Activated T-helper 9 cell treated with anti-CD3 and anti-CD28 coated beads, Interleukin-2, amount 50 U/mL, for 16 hours (primary cell): ENCODE measurements at regions not wholly inside any gene's neighbourhood (a gene's known extent, or its start where the extent isn't known, plus 50 kb on each side); places are given as distances from the start of the nearest gene placed in this dataset.

ENCODE experiments used
- DNase-seq: peaks from one replicate; pipeline ENCODE4 v3.0.0-alpha.2; 2020; ENCODE audit warnings: low read depth

DNA sequence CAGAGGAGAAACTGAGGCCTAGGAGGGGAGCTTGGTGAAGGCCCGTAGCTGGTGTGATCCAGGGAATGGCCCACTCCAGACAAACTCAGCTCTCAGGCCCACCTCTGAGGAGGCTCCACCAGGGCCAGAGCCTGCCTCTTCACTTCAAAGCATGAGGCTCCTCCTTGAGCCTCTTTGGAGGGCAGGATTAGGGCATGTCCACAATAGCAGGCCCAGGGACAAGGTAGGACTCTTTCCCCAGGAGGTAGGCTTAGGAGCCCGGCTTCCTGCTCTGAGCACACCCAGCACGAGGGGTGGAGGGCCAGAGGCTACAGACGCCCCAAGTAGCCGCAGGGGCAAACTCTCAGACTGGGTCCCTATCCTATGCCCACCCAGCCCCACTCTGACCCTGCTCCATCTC lies 164.6 kb upstream of the ZMIZ1 start:
- DNase-seq: no peak

GRCh38 chr10:78905015-78905956 lies 163.5 kb upstream of the ZMIZ1 start:
- no peak for DNase-seq

- no peak for DNase-seq
These were observed 162.8 kb upstream of the ZMIZ1 start for GRCh38 chr10:78905957-78906308.

GRCh38 chr10:78906734-78907390 lies 161.9 kb upstream of the ZMIZ1 start:
- no peak for DNase-seq

DNA sequence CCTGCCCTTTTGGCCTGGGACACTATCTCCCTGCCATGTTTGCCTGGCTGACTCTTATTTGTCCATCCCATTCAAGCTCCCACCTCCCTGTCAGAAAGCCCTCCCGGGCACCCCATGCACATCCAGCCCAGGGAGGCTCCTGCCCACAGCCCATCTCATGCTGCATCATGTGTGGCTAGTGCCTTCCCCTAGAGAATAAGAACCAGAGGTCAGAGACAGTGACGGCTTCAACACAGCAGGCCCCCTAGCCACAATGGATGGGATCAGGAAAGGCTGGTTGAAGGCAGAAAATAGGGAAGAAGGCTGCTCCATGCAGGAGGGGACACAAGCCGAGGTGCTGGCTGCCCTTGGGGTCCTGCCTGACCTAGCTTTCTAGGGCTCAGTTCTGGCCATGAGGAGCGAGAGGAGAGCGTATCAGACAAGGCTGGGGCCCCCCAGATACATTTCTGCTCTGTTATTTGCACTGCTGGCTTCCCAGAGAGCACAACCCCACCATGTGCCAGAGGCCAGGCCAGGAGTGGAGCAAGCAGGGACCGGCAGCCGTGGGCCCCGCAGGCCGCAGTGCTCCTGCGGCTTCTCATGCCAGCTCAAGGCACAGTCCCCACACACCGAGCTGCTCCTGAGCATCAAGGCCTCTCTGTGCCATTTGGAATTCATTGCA lies 161.1 kb upstream of the ZMIZ1 start:
- no peak for DNase-seq

DNA sequence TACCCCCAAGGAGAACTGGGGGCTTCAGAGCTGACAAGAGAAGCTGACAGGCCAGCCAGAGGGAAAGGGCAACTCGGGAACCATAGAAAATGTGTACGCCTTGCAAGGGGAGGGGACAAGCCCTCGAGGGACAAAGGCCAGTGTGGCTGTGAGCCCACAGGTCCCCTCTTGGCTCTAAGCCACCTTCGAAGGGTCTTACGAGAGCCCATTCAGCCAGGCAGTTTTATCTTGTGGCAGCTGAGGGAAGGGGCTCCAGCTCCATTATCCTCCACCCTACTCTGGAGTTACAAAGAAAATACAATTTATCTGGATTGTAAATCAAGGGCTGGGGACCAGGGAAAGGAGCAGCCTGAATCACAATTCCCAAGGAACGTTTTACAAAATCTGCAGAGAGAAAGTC lies 159.5 kb upstream of the ZMIZ1 start:
- no peak for DNase-seq

GRCh38 chr10:78910021-78910420 lies 158.7 kb upstream of the ZMIZ1 start:
- no peak for DNase-seq

DNA sequence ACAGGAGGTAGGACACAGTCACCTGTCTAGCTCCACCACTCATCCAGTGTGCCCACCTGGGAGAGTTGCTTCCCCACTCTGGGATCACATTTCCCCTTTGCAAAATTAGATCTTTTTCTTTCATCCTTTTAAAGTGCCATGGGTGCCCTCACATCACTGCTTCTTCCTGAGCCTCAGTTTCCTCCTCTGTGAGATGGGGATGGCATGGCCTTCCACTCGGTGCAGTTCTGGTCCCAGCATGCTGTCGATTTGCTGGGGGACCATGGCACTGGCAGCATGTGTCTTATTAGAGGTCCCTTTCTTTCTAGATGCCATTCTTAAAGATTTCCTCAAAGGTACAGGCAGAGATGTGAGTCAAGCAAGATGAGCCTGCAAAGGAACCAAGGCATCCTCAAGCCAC lies 158.3 kb upstream of the ZMIZ1 start:
- DNase-seq: no peak

GRCh38 chr10:78910886-78911285 lies 157.9 kb upstream of the ZMIZ1 start:
- DNase-seq: no peak

GRCh38 chr10:78911533-78912340 lies 157.0 kb upstream of the ZMIZ1 start:
- no peak for DNase-seq

- DNase-seq: no peak
These were observed 156.2 kb upstream of the ZMIZ1 start for GRCh38 chr10:78912361-78913218.

DNA sequence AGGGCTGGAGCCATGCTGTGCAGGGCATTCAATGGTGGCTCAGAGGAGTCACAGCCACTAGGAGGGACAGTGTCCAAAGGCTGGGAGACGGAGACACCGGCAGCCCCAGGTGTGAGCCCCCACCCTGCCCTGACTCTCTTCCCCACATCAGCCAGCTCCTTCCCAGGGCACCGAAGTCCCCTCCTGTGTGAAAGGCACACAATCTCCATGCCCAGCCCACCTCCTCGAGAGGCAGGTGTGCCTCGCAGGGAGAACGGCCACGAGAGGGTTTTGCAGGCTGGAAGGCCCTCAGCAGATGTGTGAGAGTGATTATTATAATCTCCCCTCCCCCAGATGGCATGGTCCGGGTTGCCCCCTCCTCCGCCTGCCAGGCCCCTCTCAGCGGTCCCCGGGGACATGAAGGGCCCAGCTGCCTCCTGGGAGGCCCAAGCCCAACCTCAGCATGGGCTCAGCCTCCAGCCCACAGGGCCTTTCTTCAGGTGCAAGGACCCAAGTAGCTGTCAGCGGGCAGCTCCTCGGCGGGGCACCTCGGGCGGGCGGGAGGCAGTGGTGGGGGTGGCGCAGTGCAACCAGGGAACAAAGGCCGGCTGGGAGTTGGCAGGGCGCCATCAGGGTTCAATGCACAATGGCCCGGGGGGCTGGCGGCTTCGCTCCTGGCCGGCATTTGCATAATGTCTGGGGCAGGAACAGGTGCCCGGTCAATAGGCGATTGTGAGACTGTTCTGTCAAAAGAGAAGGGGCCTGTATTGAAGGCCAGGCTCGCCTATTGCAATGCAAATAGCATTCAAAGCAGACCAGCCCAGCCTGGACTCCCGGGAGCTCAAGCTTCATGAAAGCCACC lies 155.3 kb upstream of the ZMIZ1 start:
- no peak for DNase-seq

DNA sequence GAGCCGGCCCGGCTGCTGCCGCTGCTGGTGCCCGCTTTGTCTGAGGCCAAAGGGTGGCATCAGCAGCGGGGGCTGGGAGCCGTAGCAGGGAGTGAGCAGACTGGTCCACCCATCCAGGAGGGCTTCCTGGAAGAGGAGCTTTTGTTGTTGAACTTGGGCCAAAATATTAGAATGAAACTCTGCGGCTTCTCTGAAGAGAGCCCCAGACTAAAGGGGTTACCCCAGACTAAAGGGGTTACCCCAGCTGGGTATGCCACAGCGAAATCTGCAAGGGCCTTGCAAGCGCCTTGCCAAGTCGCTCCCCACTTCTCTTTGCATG lies 154.7 kb upstream of the ZMIZ1 start:
- DNase-seq: no peak

DNA sequence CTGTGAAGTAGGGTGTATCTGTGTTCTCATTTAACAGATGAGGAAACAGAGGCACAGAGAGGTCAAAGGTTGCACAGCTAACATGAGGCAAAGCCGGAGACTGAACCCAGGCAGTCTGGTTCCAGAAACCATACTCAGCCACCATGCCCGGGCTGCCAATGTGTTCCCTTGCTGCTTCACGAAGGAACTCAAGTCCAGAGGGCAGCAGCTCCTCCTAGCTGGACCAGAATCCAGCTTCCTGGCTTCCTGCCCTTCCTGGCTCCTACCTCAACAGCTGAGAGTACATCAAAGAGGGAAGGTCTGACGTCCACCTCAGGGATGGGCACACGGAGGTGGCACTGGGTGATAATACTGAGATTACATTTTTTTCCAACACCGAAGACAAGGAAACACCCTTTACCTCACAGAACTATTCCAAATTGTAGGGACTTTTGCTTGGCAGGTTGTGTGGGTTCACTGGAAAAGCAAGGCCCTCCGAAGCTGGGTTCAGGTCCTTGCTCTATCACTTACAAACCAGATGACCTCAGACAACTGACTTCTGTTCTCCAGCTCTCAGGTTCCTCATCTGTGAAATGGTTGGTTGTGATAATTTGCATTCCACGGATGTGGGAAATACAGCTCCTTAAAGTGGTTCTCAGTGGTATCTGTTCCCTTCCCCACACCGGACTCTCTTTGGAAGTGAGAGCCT lies 154.1 kb upstream of the ZMIZ1 start:
- no peak for DNase-seq

GRCh38 chr10:78915190-78915518 lies 153.6 kb upstream of the ZMIZ1 start:
- no peak for DNase-seq

GRCh38 chr10:78916227-78916626 lies 152.5 kb upstream of the ZMIZ1 start:
- no peak for DNase-seq

GRCh38 chr10:78919181-78919966 lies 149.4 kb upstream of the ZMIZ1 start:
- DNase-seq: no peak

DNA sequence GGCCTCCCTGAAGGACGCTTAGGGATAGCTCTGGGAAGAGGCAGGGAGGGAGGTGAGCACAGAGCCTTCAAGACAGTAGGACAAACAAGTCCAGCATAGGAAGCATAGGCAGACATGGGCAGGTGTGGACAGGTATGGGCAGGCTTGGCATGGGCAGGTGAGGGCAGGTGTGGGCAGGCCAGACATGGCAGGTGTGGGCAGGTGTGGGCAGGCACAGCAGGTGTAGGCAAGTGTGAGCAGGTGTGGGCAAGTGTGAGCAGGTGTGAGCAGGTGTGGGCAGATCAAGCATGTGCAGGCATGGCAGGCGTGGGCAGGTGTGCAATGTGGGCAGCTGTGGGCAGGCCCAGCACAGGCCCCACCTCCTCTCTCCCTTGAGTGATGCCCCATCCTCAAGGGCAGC lies 148.8 kb upstream of the ZMIZ1 start:
- DNase-seq: no peak

- no peak for DNase-seq
These were observed 146.9 kb upstream of the ZMIZ1 start for GRCh38 chr10:78921895-78922294.
